Panc1 (cell line): ENCODE measurements at regions not wholly inside any gene's neighbourhood (a gene's known extent, or its start where the extent isn't known, plus 50 kb on each side); places are given as distances from the start of the nearest gene placed in this dataset.

ENCODE experiments used
- ATAC-seq: fragments of 200-7000 bp; cut with Tn5 transposase; 2 replicates; pipeline ENCODE4 v1.9.1; 2020; ENCODE audit warnings: mild to moderate bottlenecking, moderate library complexity
- BruUV-seq: library from RNA; stranded (reverse); fragments of 400-500 nt; replicated peaks from 2 replicates; lab custom pipeline; 2021; lab: Mats Ljungman, UMichigan
- CTCF ChIA-PET: fragments of 300-600 bp; sonication (Branson Sonifier 250); formaldehyde crosslinking; loops from one replicate; lab custom pipeline; 2022; ENCODE audit warnings: antibody characterized with exemption; lab: Charles Lee
- POLR2A ChIA-PET: fragments of 300-600 bp; sonication (Branson Sonifier 250); formaldehyde crosslinking; loops from one replicate; lab custom pipeline; 2022; ENCODE audit warnings: antibody characterized with exemption; lab: Charles Lee
- DNase-seq: peaks from one replicate; pipeline ENCODE4 v3.0.0-alpha.2; 2010; ENCODE audit warnings: low read depth, low spot score
- H3K27ac ChIP-seq: 2 replicates; pipeline ENCODE4 v1.5.1; 2011; ENCODE audit warnings: mild to moderate bottlenecking, low read length, inconsistent platforms
- H3K27me3 ChIP-seq: fragments of 200-500 bp; sonication (Bioruptor generic); 2 replicates; pipeline ENCODE4 v1.6.0; 2014; ENCODE audit warnings: low read length, inconsistent platforms; ENCODE audit not compliant: control insufficient read depth, insufficient read depth
- H3K36me3 ChIP-seq: fragments of 200-500 bp; sonication (Bioruptor generic); 2 replicates; pipeline ENCODE4 v1.5.1; 2014; ENCODE audit warnings: inconsistent platforms, mild to moderate bottlenecking, low read length, moderate library complexity; ENCODE audit not compliant: control insufficient read depth, insufficient read depth
- H3K4me1 ChIP-seq: 2 replicates; pipeline ENCODE4 v1.5.1; 2011; ENCODE audit warnings: inconsistent platforms, mild to moderate bottlenecking, low read length, moderate library complexity; ENCODE audit not compliant: control insufficient read depth, insufficient read depth
- H3K4me3 ChIP-seq, 2 experiments: 2 replicates each; pipeline ENCODE4 v1.5.1; 2011 to 2012; ENCODE audit warnings: low read depth in 2 of 2, low read length in 2 of 2, mild to moderate bottlenecking in 2 of 2, inconsistent platforms in 1 of 2, moderate library complexity in 1 of 2
- H3K9me3 ChIP-seq: fragments of 200-500 bp; sonication (Bioruptor generic); 2 replicates; pipeline ENCODE4 v1.5.1; 2014; ENCODE audit warnings: low read depth, mild to moderate bottlenecking, inconsistent platforms, low read length, moderate library complexity; ENCODE audit not compliant: control insufficient read depth, insufficient read depth
- CTCF ChIP-seq: fragments of 450-650 bp; IDR thresholded peaks from 2 replicates; pipeline ENCODE4 v1.5.1; 2017; ENCODE audit warnings: mild to moderate bottlenecking
- POLR2AphosphoS5 ChIP-seq: IDR thresholded peaks from 2 replicates; pipeline ENCODE4 v1.6.1; 2012; ENCODE audit warnings: mild to moderate bottlenecking, low read depth, low read length, moderate library complexity
- REST ChIP-seq, 2 experiments: IDR thresholded peaks; 2 replicates each; pipeline ENCODE4 v1.6.1; 2011 to 2012; ENCODE audit warnings: low read depth in 2 of 2, control low read depth in 1 of 2, low read length in 1 of 2, mild to moderate bottlenecking in 1 of 2, moderate library complexity in 1 of 2; ENCODE audit not compliant: insufficient read depth in 1 of 2
- SIN3A ChIP-seq: IDR thresholded peaks from 2 replicates; pipeline ENCODE4 v1.6.1; 2012; ENCODE audit warnings: low read depth, mild to moderate bottlenecking, low read length, moderate library complexity, borderline replicate concordance; ENCODE audit not compliant: insufficient read depth
- TCF7L2 ChIP-seq: IDR thresholded peaks from 2 replicates; pipeline ENCODE4 v1.6.1; 2011; ENCODE audit warnings: mild to moderate bottlenecking, low read depth, low read length, inconsistent platforms
- in situ Hi-C: cut with HindIII; loops from 2 replicates; pipeline ENCODE4 v1.10.0; 2016; ENCODE audit warnings: low sequenced_read_pairs, low pct_unique_long_range_greater_than_20kb
- intact Hi-C: fragments of 100-400 bp; cut with micrococcal nuclease; formaldehyde crosslinking; loops from one replicate; pipeline ENCODE4 v1.10.0; 2022; ENCODE audit not compliant: unreplicated experiment

GRCh38 chr12:111069886-111070285, 149.5 kb upstream of the MYL2 start:
- H3K27me3 ChIP-seq: no peaks in the 10 kb centered on the region
- intact Hi-C loops (no loop called here), in situ Hi-C loops (no loop called here)
- TF ChIP-seq SIN3A (no peak), POLR2AphosphoS5 (no peak), REST (IDR thresholded peaks at IDR 0.05; ENCODE audit: insufficient read depth in 1 of 2, low read depth in 2 of 2, low read length in 1 of 2) (no peak), CTCF (no peak), TCF7L2 (no peak)
- no peak overlapping the region for H3K4me3 ChIP-seq
- no TSS peak for BruUV-seq
- no peaks in the 10 kb centered on the region for H3K36me3 ChIP-seq
- DNase-seq (no peak), ATAC-seq (no peak)
- ChIA-PET POLR2A (no interaction called here), CTCF (no interaction called here)
- no peaks in the 10 kb centered on the region for H3K4me1 ChIP-seq
- H3K27ac ChIP-seq: no peak overlapping the region
- no peaks in the 10 kb centered on the region for H3K9me3 ChIP-seq

- no TSS peak for BruUV-seq
- intact Hi-C loops (no loop called here), in situ Hi-C loops (no loop called here)
- Histone ChIP-seq H3K36me3 (no peaks in the 10 kb centered on the region), H3K27me3 (no peaks in the 10 kb centered on the region), H3K27ac (no peak overlapping the region), H3K9me3 (no peaks in the 10 kb centered on the region), H3K4me3 (no peak overlapping the region), H3K4me1 (no peaks in the 10 kb centered on the region; the same call in 1 of the 2 replicates)
- TF ChIP-seq POLR2AphosphoS5 (no peak), TCF7L2 (no peak), CTCF (no peak), REST (IDR thresholded peaks at IDR 0.05; ENCODE audit: insufficient read depth in 1 of 2, low read depth in 2 of 2, low read length in 1 of 2) (no peak), SIN3A (no peak)
- POLR2A ChIA-PET: no interaction called here
- CTCF ChIA-PET: interaction anchor here (0.5 kb wide), 1 partner anchor 245 kb away, joined by 3 read pairs; no protein-coding TSS in a partner anchor
- no peak for DNase-seq
- ATAC-seq: no peak
Measured at GRCh38 chr12:111068290-111068689, 147.9 kb upstream of the MYL2 start.
